ENCODE measurements at regions not wholly inside any gene's neighbourhood (a gene's known extent, or its start where the extent isn't known, plus 50 kb on each side); places are given as distances from the start of the nearest gene placed in this dataset.

- in situ Hi-C loops (cut with MboI; ENCODE audit: low sequenced_read_pairs) = no loop called here
Measured at GRCh38 chr13:85498774-85499173, 300.4 kb downstream of the SLITRK6 start.

- in situ Hi-C loops (cut with MboI; ENCODE audit: low sequenced_read_pairs) = no loop called here
Measured at GRCh38 chr13:85497652-85498051, 301.6 kb downstream of the SLITRK6 start.

GRCh38 chr13:85492283-85492682 is 306.9 kb downstream of the SLITRK6 start:
- in situ Hi-C loops (cut with MboI; ENCODE audit: low sequenced_read_pairs) = no loop called here

- in situ Hi-C loops (cut with MboI; ENCODE audit: low sequenced_read_pairs) = no loop called here
Measured at GRCh38 chr13:85486663-85487062, 312.6 kb downstream of the SLITRK6 start.

GRCh38 chr13:85473144-85473543 is 326.1 kb downstream of the SLITRK6 start:
- in situ Hi-C loops (cut with MboI; ENCODE audit: low sequenced_read_pairs) = no loop called here

GRCh38 chr13:85469320-85469719 is 329.9 kb downstream of the SLITRK6 start:
- in situ Hi-C loops (cut with MboI; ENCODE audit: low sequenced_read_pairs) = no loop called here

GRCh38 chr13:85462792-85463425 is 336.3 kb downstream of the SLITRK6 start:
- in situ Hi-C loops (cut with MboI; ENCODE audit: low sequenced_read_pairs) = no loop called here

GRCh38 chr13:85461621-85462020 is 337.6 kb downstream of the SLITRK6 start:
- in situ Hi-C loops (cut with MboI; ENCODE audit: low sequenced_read_pairs) = no loop called here

GRCh38 chr13:85445534-85445933 is 353.7 kb downstream of the SLITRK6 start:
- in situ Hi-C loops (cut with MboI; ENCODE audit: low sequenced_read_pairs) = no loop called here

- in situ Hi-C loops (cut with MboI; ENCODE audit: low sequenced_read_pairs) = no loop called here
Measured at GRCh38 chr13:85441975-85442374, 357.2 kb downstream of the SLITRK6 start.

- in situ Hi-C loops (cut with MboI; ENCODE audit: low sequenced_read_pairs) = no loop called here
Measured at GRCh38 chr13:85441364-85441763, 357.9 kb downstream of the SLITRK6 start.

- in situ Hi-C loops (cut with MboI; ENCODE audit: low sequenced_read_pairs) = no loop called here
Measured at GRCh38 chr13:85436029-85436428, 363.2 kb downstream of the SLITRK6 start.

GRCh38 chr13:85434927-85435326 is 364.3 kb downstream of the SLITRK6 start:
- in situ Hi-C loops (cut with MboI; ENCODE audit: low sequenced_read_pairs) = no loop called here

GRCh38 chr13:85432881-85433280 is 366.3 kb downstream of the SLITRK6 start:
- in situ Hi-C loops (cut with MboI; ENCODE audit: low sequenced_read_pairs) = no loop called here

GRCh38 chr13:85431720-85432119 is 367.5 kb downstream of the SLITRK6 start:
- in situ Hi-C loops (cut with MboI; ENCODE audit: low sequenced_read_pairs) = no loop called here

GRCh38 chr13:85430216-85430794 is 368.9 kb downstream of the SLITRK6 start:
- in situ Hi-C loops (cut with MboI; ENCODE audit: low sequenced_read_pairs) = no loop called here

- in situ Hi-C loops (cut with MboI; ENCODE audit: low sequenced_read_pairs) = no loop called here
Measured at GRCh38 chr13:85427416-85427815, 371.8 kb downstream of the SLITRK6 start.

GRCh38 chr13:85420136-85420535 is 379.1 kb downstream of the SLITRK6 start:
- in situ Hi-C loops (cut with MboI; ENCODE audit: low sequenced_read_pairs) = no loop called here

GRCh38 chr13:85419611-85420010 is 379.6 kb downstream of the SLITRK6 start:
- in situ Hi-C loops (cut with MboI; ENCODE audit: low sequenced_read_pairs) = no loop called here

GRCh38 chr13:85417807-85418206 is 381.4 kb downstream of the SLITRK6 start:
- in situ Hi-C loops (cut with MboI; ENCODE audit: low sequenced_read_pairs) = no loop called here

- in situ Hi-C loops (cut with MboI; ENCODE audit: low sequenced_read_pairs) = no loop called here
Measured at GRCh38 chr13:85413664-85414063, 385.6 kb downstream of the SLITRK6 start.

- in situ Hi-C loops (cut with MboI; ENCODE audit: low sequenced_read_pairs) = no loop called here
Measured at GRCh38 chr13:85412448-85412847, 386.8 kb downstream of the SLITRK6 start.

GRCh38 chr13:85411591-85411990 is 387.6 kb downstream of the SLITRK6 start:
- in situ Hi-C loops (cut with MboI; ENCODE audit: low sequenced_read_pairs) = no loop called here
